ENCODE measurements at regions not wholly inside any gene's neighbourhood (a gene's known extent, or its start where the extent isn't known, plus 50 kb on each side); places are given as distances from the start of the nearest gene placed in this dataset.

- no CpG with 5 or more reads among the region's 4 CpGs for WGBS (ENCODE audit: extremely low coverage, insufficient read length, low lambda C conversion rate)
- no peak overlapping the region for H4K91ac ChIP-seq (ENCODE audit: insufficient read length, low read depth, low read length)
- Mint-ChIP-seq H3K27me3 (ENCODE audit: low read depth) (no peaks in the 10 kb centered on the region), H3K4me1 (peaks cover 17 to 29% of the 10 kb centered on the region in 2 experiments), H3K4me3 (no peak overlapping the region), H3K9me3 (no peaks in the 10 kb centered on the region; a peak in 1 of 5 replicates), H3K27ac (no peak overlapping the region), H3K36me3 (ENCODE audit: insufficient read depth in 1 of 3, low read depth in 3 of 3) (no peaks in the 10 kb centered on the region)
- no peaks in the 10 kb centered on the region for H3K9me3 ChIP-seq (ENCODE audit: control insufficient read depth, low read depth, low read length)
- H3K9ac ChIP-seq (ENCODE audit: extremely low read depth, insufficient read length, low read length) = no peak overlapping the region
- H3K4me1 ChIP-seq (ENCODE audit: insufficient read depth, low read length) = no peaks in the 10 kb centered on the region
- H3K18ac ChIP-seq (ENCODE audit: insufficient read length, low read depth, low read length) = no peak overlapping the region
- no peak overlapping the region for H4K5ac ChIP-seq (ENCODE audit: insufficient read length, low read depth, low read length)
- no peak overlapping the region for H3T11ph ChIP-seq (ENCODE audit: low read length)
- no peak overlapping the region for H3K4me2 ChIP-seq (ENCODE audit: insufficient read depth, insufficient read length, low read length)
- no peak overlapping the region for H3K4ac ChIP-seq (ENCODE audit: low read depth, low read length)
- no peak overlapping the region for H2BK20ac ChIP-seq (ENCODE audit: low read depth, low read length, poor library complexity, severe bottlenecking)
- no peaks in the 10 kb centered on the region for H3K27me3 ChIP-seq (ENCODE audit: insufficient read depth, low read length)
- H2AFZ ChIP-seq (ENCODE audit: low read length) = no peak overlapping the region
- no peak overlapping the region for H3K27ac ChIP-seq (ENCODE audit: insufficient read length, low read depth, low read length)
- no peak overlapping the region for H3K23ac ChIP-seq (ENCODE audit: insufficient read length, low read depth, low read length)
- H2AK5ac ChIP-seq (ENCODE audit: insufficient read length, low read length) = no peak overlapping the region
- no peak for DNase-seq
- H2BK120ac ChIP-seq (ENCODE audit: low read depth, low read length, poor library complexity, severe bottlenecking) = no peak overlapping the region
- H2BK5ac ChIP-seq (ENCODE audit: insufficient read length, low read length) = no peak overlapping the region
- no peaks in the 10 kb centered on the region for H3K79me1 ChIP-seq (ENCODE audit: insufficient read depth, low read depth, low read length, poor library complexity, severe bottlenecking)
- H2BK15ac ChIP-seq (ENCODE audit: low read depth, low read length) = no peak overlapping the region
- no peaks in the 10 kb centered on the region for H3K79me2 ChIP-seq (ENCODE audit: insufficient read depth, low read length)
- H3K56ac ChIP-seq (ENCODE audit: insufficient read length, low read depth, low read length) = no peak overlapping the region
- no peak overlapping the region for H3K14ac ChIP-seq (ENCODE audit: insufficient read depth, low read length)
- no peak overlapping the region for H2BK12ac ChIP-seq (ENCODE audit: insufficient read length, low read depth, low read length)
- H4K20me1 ChIP-seq (ENCODE audit: control insufficient read depth, insufficient read depth, insufficient read length) = no peaks in the 10 kb centered on the region
- H3K23me2 ChIP-seq (ENCODE audit: insufficient read length, low read depth, low read length, poor library complexity, severe bottlenecking) = no peaks in the 10 kb centered on the region
- TF ChIP-seq CTCF (conservative IDR thresholded peaks at IDR 0.05) = no peak
- no peak overlapping the region for H4K8ac ChIP-seq (replicated peaks; ENCODE audit: insufficient read length, low read depth, low read length)
Observed at GRCh38 chr2:199612509-199613130, 154.9 kb upstream of the SATB2 start.

Data from H9 (cell line).